NCI-H460 (cell line): ENCODE measurements at regions not wholly inside any gene's neighbourhood (a gene's known extent, or its start where the extent isn't known, plus 50 kb on each side); places are given as distances from the start of the nearest gene placed in this dataset.
"Not testable (repeated sequence)": the region's sequence is repeated elsewhere in the genome, so short reads cannot be mapped to it uniquely, and the experiment has no call there.

Experiments used
- DNase-seq: peaks from one replicate; pipeline ENCODE4 v3.0.0-alpha.2; 2016; ENCODE audit warnings: low read depth; ENCODE audit errors: extremely low read depth
- small RNA-seq, 2 experiments: library from RNA; depleted of rRNA; stranded (forward); fragments of <200 nt; gene quantifications; one replicate each; pipeline ENCODE3, GENCODE V24; 2014

DNA sequence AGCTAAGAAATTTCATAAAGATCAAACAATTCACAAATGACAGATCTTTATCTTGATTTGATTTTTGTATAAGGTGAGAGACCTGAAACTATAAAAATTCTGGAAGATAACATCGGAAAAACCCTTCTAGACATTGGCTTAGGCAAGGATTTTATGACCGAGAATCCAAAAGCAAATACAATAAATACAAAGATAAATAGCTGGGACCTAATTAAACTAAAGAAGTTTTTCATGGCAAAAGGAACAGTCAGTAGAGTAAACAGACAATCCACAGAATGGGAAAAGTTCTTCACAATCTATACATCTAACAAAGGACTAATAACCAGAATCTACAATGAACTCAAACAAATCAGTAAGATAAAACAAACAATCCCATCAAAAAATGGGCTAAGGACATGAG, 116.9 kb upstream of the BCHE start:
- DNase-seq: no peak

DNA sequence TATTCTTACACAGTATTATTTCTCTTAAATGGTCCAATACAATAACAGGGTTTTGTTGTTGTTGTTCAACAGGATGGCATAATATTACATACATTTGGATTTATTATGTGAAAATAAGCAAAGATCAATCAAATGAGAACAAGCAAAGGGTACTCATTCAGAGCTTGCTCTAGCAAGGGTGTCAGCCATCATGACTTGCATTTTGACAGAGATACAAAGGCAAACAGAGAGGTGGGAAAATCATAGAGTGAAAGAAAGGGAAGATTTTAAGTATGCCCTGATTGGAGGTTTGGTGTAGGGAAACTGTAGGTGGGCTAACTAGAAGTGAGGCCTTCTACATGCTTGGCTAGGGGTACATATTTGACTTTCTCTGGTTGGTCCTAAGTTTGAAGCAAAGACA, 109.1 kb upstream of the BCHE start:
- no peak for DNase-seq

GRCh38 chr3:165938986-165939540, 101.8 kb upstream of the BCHE start:
- no peak for DNase-seq

DNA sequence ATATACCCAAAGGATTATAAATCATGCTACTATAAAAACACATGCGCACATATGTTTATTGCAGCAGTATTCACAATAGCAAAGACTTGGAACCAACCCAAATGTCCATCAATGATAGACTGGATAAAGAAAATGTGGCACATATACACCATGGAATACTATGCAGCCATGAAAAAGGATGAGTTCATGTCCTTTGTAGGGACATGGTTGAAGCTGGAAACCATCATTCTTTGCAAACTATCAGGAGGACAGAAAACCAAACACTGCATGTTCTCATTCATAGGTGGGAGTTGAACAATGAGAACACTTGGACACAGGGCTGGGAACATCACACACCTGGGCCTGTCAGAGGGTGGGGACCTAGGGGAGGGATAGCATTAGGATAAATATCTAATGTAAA, 98.9 kb upstream of the BCHE start:
- not testable (repeated sequence) for DNase-seq

GRCh38 chr3:165924301-165924791, 87.1 kb upstream of the BCHE start:
- not testable (repeated sequence) for DNase-seq

DNA sequence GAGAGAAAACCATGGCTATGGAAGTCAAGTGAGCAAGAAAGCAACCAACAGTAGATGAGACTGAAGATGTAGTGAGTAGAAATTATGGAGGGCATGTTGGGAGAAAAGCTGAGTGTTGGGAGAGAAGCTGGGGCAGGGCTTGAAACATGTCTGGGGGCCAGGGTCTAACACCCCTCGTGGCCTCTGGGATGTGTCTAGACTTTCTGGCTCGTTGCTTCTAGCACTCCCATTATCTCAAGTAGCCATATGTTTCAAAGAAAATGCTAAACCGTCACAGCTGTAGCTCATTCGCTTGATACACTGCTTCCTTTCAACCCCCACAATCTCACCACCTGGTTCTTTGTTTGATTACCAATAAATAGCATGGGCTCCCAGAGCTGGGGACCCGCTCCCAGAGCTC, 83.8 kb upstream of the BCHE start:
- no peak for DNase-seq

DNA sequence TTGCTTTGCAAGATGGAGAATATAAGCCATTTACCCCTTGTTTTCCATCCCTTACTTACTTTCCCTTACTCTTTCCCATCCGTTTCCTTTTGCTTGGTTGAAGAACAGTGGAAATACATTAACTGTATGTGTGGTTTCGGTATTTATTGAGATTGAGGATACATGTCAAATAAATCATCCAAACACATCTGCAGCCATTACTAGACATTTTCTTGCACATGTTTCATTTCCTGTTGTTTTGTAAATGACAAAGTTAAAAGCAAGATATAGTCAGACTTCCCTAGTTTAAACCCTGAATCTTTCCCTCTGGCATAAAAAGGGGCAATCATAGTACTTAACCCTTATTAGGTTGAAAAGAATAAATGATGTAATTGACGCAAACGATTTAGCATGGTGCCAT, 82.1 kb upstream of the BCHE start:
- no peak for DNase-seq

- no peak for DNase-seq
Measured at GRCh38 chr3:165918657-165918979, 81.4 kb upstream of the BCHE start.

- not testable (repeated sequence) for DNase-seq
Measured at GRCh38 chr3:165917938-165918656, 80.9 kb upstream of the BCHE start.

- DNase-seq: not testable (repeated sequence)
Measured at GRCh38 chr3:165915104-165915503, 77.9 kb upstream of the BCHE start.

DNA sequence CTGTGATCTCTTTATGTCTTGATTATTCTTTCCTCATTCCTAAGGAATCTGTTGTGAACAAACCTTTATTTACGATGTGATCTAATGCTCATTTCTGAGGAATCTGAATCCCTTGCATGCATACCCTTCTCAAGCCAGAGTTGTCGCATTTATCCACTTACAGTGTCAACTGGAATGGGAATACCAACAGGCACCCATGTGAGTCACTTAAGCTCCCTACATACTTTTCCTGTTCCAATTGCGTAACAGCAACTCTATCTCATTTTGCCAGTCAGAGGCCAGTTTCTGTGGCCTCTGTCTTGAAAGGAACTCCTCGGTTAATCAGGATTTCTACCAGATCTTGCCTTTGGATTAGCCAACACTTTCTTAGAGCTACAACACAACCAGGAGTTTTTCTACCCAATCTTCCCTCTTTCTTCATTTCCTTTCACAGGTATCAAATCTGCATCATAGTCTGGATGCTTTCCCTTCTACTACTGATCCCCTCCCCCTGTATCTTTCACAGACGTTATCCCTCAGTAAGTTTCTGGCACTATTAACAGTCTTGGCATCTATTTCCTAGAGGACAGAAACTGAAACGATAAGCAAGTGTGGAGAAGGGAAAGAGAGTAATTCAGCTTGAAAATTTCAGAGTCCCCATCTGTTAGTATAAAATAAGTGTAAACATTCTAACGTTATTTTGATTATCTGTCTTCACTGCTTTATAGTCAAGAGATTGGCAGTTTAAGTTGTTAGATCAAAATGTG, 66.8 kb upstream of the BCHE start:
- DNase-seq: no peak

DNA sequence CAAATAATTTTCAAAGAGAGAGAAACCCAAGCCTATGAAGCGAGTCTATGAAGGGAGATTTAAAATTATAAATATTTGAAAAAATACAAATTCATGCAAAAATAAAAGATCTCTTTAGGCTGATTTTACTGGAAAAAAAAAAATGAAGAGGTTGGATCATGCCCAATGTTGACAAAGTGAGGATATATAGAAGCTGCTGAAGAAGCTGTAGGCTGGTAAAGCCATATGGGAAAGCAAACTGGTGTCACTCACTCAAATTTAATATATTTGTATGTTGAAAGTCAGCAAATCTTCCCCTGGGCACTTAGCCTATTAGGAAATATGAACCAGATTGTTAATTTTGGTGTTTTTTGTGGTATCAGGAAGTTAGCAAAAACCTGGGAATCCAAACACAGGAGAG, 61.8 kb upstream of the BCHE start:
- no peak for DNase-seq

DNA sequence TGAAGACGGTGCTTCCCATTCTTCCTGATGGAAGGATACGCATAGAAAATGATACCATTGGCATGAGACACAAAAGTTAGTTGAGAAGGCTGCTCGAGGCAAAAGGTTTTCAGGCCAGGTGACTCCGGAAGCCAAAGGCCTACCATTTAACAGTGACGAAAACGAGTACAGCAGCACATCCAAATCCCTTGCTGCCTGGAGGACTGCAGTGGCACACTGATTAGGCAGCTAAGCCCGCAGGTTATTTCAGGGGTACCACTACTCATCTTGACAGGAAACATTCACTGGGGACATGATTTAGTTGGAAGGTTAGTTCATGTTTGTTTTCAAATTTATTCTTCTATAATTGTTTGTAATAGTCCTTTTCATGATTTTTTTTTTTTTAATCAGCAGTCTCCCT, 59.9 kb upstream of the BCHE start:
- no peak for DNase-seq

DNA sequence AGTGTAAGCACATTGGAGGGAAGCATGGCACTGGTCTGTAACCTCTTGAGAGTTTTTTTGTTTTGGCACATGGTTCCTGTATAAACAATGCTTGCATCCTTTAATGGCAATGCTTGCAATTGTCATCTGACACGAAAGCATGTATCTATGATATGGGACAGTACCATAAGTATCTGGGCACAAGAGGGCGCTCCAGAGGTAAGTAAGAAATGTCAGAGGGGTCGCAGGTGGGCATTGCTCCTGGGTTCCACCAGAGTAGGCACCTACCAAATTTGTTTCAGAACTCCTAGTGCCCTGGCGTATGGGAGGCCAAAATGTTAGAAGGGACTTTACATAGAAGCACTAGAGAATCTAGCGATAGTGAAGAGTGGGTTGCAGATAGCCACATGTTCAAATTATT, 58.7 kb upstream of the BCHE start:
- DNase-seq: no peak

GRCh38 chr3:165892565-165892964, 55.3 kb upstream of the BCHE start:
- no peak for DNase-seq

Small RNA genes lying in the stretch of these regions (small RNA-seq; reads per million reads assigned to genes)
- 0 reads per million in 2 experiments for gene AC069439.1
- gene AC072046.1: 0 reads per million in 2 experiments
- gene AC072046.2: 0 reads per million in 2 experiments
- gene MTND4LP10: 0 reads per million in 2 experiments
- 0 reads per million in 2 experiments for gene RN7SKP298
